ENCODE measurements at regions not wholly inside any gene's neighbourhood (a gene's known extent, or its start where the extent isn't known, plus 50 kb on each side); places are given as distances from the start of the nearest gene placed in this dataset.
A peak's percentile ranks its signal among the peaks of the same experiment; 100 is the strongest.

- peak; percentile 21 for DNase-seq (ENCODE audit: low spot score)
Observed at GRCh38 chr12:13288937-13289652, 92.6 kb downstream of the EMP1 start.

GRCh38 chr12:13288501-13288900 lies 92.0 kb downstream of the EMP1 start:
- no peak for DNase-seq (ENCODE audit: low spot score)

- DNase-seq (ENCODE audit: low spot score), result no peak
Observed at GRCh38 chr12:13283867-13284266, 87.3 kb downstream of the EMP1 start.

GRCh38 chr12:13282861-13283260 lies 86.3 kb downstream of the EMP1 start:
- no peak for DNase-seq (ENCODE audit: low spot score)

- DNase-seq (ENCODE audit: low spot score), result peak; percentile 74
Observed at GRCh38 chr12:13278249-13278787, 81.8 kb downstream of the EMP1 start.

GRCh38 chr12:13277293-13277692 lies 80.8 kb downstream of the EMP1 start:
- peak; percentile 53 for DNase-seq (ENCODE audit: low spot score)

- DNase-seq (ENCODE audit: low spot score), result no peak
Observed at GRCh38 chr12:13275241-13276085, 78.9 kb downstream of the EMP1 start.

GRCh38 chr12:13273850-13274249 lies 77.3 kb downstream of the EMP1 start:
- DNase-seq (ENCODE audit: low spot score), result no peak

- DNase-seq (ENCODE audit: low spot score), result no peak
Observed at GRCh38 chr12:13273097-13273496, 76.6 kb downstream of the EMP1 start.

GRCh38 chr12:13270817-13271216 lies 74.3 kb downstream of the EMP1 start:
- no peak for DNase-seq (ENCODE audit: low spot score)

All from kidney tubule cell (primary cell).